HepG2 (cell line): ENCODE measurements at regions not wholly inside any gene's neighbourhood (a gene's known extent, or its start where the extent isn't known, plus 50 kb on each side); places are given as distances from the start of the nearest gene placed in this dataset.

Source experiments
- ATAC-seq: fragments of 200-7000 bp; cut with Tn5 transposase; 3 replicates; pipeline ENCODE4 v1.9.1; 2020; ENCODE audit warnings: mild to moderate bottlenecking, moderate library complexity
- BruUV-seq: library from RNA; stranded (reverse); fragments of 400-500 nt; replicated peaks from 2 replicates; lab custom pipeline; 2021; lab: Mats Ljungman, UMichigan
- CTCF ChIA-PET: fragments of 300-600 bp; formaldehyde crosslinking; extraction: SDS; loops from one replicate; lab custom pipeline; 2021; ENCODE audit warnings: low total read pairs, inconsistent platforms, low intra/inter-chr PET ratio; lab: Yijun Ruan, JAX
- POLR2A ChIA-PET: fragments of 350-600 bp; sonication (Branson Sonifier 250); formaldehyde crosslinking; loops from one replicate; lab custom pipeline; 2020; ENCODE audit warnings: antibody characterized with exemption, inconsistent platforms; lab: Yijun Ruan, JAX
- DNase-seq: peaks from one replicate; pipeline ENCODE4 v3.0.0-alpha.2; 2015; ENCODE audit warnings: low spot score
- FAIRE-seq: peaks from 3 replicates; lab custom pipeline; 2011; peaks lifted over from hg19 to GRCh38; lab: Jason Lieb, UNC
- H2AFZ ChIP-seq: one replicate; pipeline ENCODE4 v1.6.1; 2011; ENCODE audit warnings: low read length, inconsistent platforms
- H3K27ac ChIP-seq: fragments of 300-600 bp; 3 replicates; pipeline ENCODE4 v1.8.0; 2011; ENCODE audit warnings: mixed run types, mild to moderate bottlenecking, mixed read lengths, low read length, inconsistent platforms; ENCODE audit not compliant: insufficient read depth; ENCODE audit errors: extremely low read length
- H3K27me3 ChIP-seq, 2 experiments: fragments of 200-600 bp in 1 of 2; 2 replicates in 1 of 2; 3 replicates in 1 of 2; pipeline versions ENCODE4 v1.6.0 to v1.8.0; 2011; ENCODE audit warnings: low read length in 2 of 2, mild to moderate bottlenecking in 2 of 2, moderate library complexity in 2 of 2, inconsistent platforms in 1 of 2; ENCODE audit not compliant: insufficient read depth in 2 of 2, control insufficient read depth in 1 of 2
- H3K36me3 ChIP-seq, 2 experiments: fragments of 200-600 bp in 1 of 2; replicated peaks in 1 of 2; 2 replicates in 1 of 2; 3 replicates in 1 of 2; pipeline versions ENCODE4 v1.5.1 to v1.8.0; 2011; ENCODE audit warnings: low read length in 2 of 2, inconsistent platforms in 1 of 2; ENCODE audit not compliant: insufficient read depth in 2 of 2, control insufficient read depth in 1 of 2
- H3K4me1 ChIP-seq: 2 replicates; pipeline ENCODE4 v1.5.1; 2012; ENCODE audit warnings: low read length, inconsistent platforms; ENCODE audit not compliant: insufficient read depth
- H3K4me2 ChIP-seq: 2 replicates; pipeline ENCODE4 v1.6.0; 2011; ENCODE audit warnings: low read depth, low read length, inconsistent platforms
- H3K4me3 ChIP-seq, 3 experiments: fragments of 200-600 bp in 1 of 3; sonication (generic), shearing (Covaris generic) in 1 of 3; replicated peaks in 1 of 3; 2 replicates each; pipeline ENCODE4 v1.5.1; 2011 to 2016; ENCODE audit warnings: low read length in 3 of 3, inconsistent platforms in 2 of 3, low read depth in 2 of 3, mild to moderate bottlenecking in 2 of 3, control low read depth in 1 of 3, mixed read lengths in 1 of 3; ENCODE audit not compliant: insufficient read depth in 1 of 3
- H3K79me2 ChIP-seq: one replicate; pipeline ENCODE4 v1.6.1; 2011; ENCODE audit warnings: low read length, inconsistent platforms; ENCODE audit not compliant: insufficient read depth
- H3K9ac ChIP-seq: 2 replicates; pipeline ENCODE4 v1.6.0; 2011; ENCODE audit warnings: mild to moderate bottlenecking, low read depth, low read length, inconsistent platforms; ENCODE audit not compliant: insufficient read depth
- H3K9me3 ChIP-seq: 2 replicates; pipeline ENCODE4 v1.5.1; 2012; ENCODE audit warnings: mild to moderate bottlenecking, low read length
- H4K20me1 ChIP-seq: 2 replicates; pipeline ENCODE4 v1.6.0; 2011; ENCODE audit warnings: inconsistent platforms, mild to moderate bottlenecking, low read length, moderate library complexity; ENCODE audit not compliant: insufficient read depth
- HDAC2 ChIP-seq: sonication (generic); formaldehyde crosslinking; IDR thresholded peaks from 2 replicates; pipeline ENCODE4 v1.4.0; 2020; ENCODE audit warnings: missing genetic modification reagents
- HMG20A ChIP-seq: IDR thresholded peaks from 2 replicates; pipeline ENCODE4 v1.6.1; 2016; ENCODE audit warnings: borderline replicate concordance
- RFX3 ChIP-seq: IDR thresholded peaks from 2 replicates; pipeline ENCODE4 v1.6.1; 2016; ENCODE audit warnings: missing biosample characterization, missing genetic modification reagents
- SMAD3 ChIP-seq: sonication (generic); formaldehyde crosslinking; IDR thresholded peaks from 2 replicates; pipeline ENCODE4 v1.4.0; 2020; ENCODE audit warnings: missing genetic modification reagents
- TRAFD1 ChIP-seq: sonication (generic); formaldehyde crosslinking; IDR thresholded peaks from 2 replicates; pipeline ENCODE4 v1.5.1; 2020; ENCODE audit warnings: missing genetic modification reagents, mild to moderate bottlenecking, borderline replicate concordance
- YEATS4 ChIP-seq: sonication (generic); formaldehyde crosslinking; IDR thresholded peaks from 2 replicates; pipeline ENCODE4 v1.4.0; 2020; ENCODE audit warnings: missing genetic modification reagents, borderline replicate concordance
- ZNF333 ChIP-seq: sonication (generic); formaldehyde crosslinking; IDR thresholded peaks from 2 replicates; pipeline ENCODE4 v1.4.0; 2020; ENCODE audit warnings: mild to moderate bottlenecking, missing genetic modification reagents, borderline replicate concordance
- ZNF513 ChIP-seq: sonication (generic); formaldehyde crosslinking; conservative IDR thresholded peaks from 2 replicates; pipeline ENCODE4 v1.5.0; 2020; ENCODE audit warnings: missing genetic modification reagents
- ZNF646 ChIP-seq: sonication (generic); formaldehyde crosslinking; IDR thresholded peaks from 2 replicates; pipeline ENCODE4 v1.9.0; 2021; ENCODE audit warnings: mild to moderate bottlenecking, missing genetic modification reagents
- WGBS: methylation state at CpG from one replicate; pipeline ENCODE4 v1.1.6; 2017; ENCODE audit warnings: low lambda C conversion rate; 5-methylcytosine and 5-hydroxymethylcytosine counted together
- in situ Hi-C: cut with HindIII; loops from 2 replicates; pipeline ENCODE4 v1.10.0; 2017; ENCODE audit warnings: low pct_unique_long_range_greater_than_20kb; ENCODE audit not compliant: extremely low pct_ligation_motif_present
- intact Hi-C: fragments of 100-400 bp; cut with micrococcal nuclease; formaldehyde crosslinking; loops from one replicate; pipeline ENCODE4 v1.10.0; 2022; ENCODE audit not compliant: unreplicated experiment

DNA sequence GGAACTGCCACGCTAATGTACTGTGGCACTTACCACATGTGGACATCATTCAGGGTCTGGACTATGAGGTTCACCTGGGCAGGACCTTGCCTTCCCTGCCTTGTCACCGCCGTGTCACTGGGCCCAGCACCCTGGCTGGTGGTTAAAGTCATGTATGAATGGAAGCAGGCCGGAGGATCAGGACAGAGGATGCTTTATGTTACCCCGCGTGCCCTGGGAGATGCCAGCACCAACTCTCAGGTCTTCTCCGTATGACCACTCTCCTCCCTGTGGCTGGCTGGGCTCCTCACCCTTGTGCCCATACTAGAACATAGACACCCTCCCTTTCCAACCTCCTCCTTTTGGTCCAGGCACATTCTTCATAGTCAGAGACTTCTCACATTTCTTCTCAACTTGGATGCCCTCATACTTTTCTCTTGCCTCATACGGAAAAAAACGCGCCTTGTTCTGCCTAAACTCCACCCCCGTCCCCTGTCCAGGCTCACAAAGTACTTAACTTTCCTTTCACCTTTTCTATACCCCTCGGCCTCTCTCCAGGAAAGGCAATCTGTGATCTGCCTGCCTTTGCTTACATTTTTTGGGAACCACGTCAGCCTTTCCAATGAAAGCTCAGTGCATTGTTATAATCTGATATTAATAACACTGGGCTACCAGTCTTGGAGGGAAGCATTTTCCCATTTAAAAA is 240.0 kb downstream of the TEX36 start:
- H3K9me3 ChIP-seq = no peaks in the 10 kb centered on the region
- no peaks in the 10 kb centered on the region for H4K20me1 ChIP-seq
- peaks cover 0 to 9% of the 10 kb centered on the region in 2 experiments; a peak in 1 of 5 replicates for H3K27me3 ChIP-seq
- no peak overlapping the region for H3K9ac ChIP-seq
- TF ChIP-seq ZNF333 (CRISPR knock-in tag) = no peak
- no peak for TF ChIP-seq RFX3 (CRISPR knock-in tag)
- no peak for TF ChIP-seq HDAC2 (CRISPR knock-in tag)
- TF ChIP-seq HMG20A (CRISPR knock-in tag) = no peak
- no peak for TF ChIP-seq TRAFD1 (CRISPR knock-in tag)
- no peak for TF ChIP-seq YEATS4 (CRISPR knock-in tag)
- TF ChIP-seq ZNF513 = no peak
- TF ChIP-seq ZNF646 (CRISPR knock-in tag) = no peak
- no peak for TF ChIP-seq SMAD3 (CRISPR knock-in tag)
- in situ Hi-C loops (no loop called here), intact Hi-C loops (no loop called here)
- H3K36me3 ChIP-seq = no peaks in the 10 kb centered on the region
- H2AFZ ChIP-seq = no peak overlapping the region
- DNase-seq (no peak), ATAC-seq (no peak), FAIRE-seq (no peak)
- H3K4me1 ChIP-seq = no peaks in the 10 kb centered on the region
- ChIA-PET CTCF (no interaction called here), POLR2A (no interaction called here)
- BruUV-seq = no TSS peak
- H3K4me3 ChIP-seq = no peak overlapping the region
- H3K27ac ChIP-seq = no peak overlapping the region
- no peaks in the 10 kb centered on the region for H3K79me2 ChIP-seq
- no peak overlapping the region for H3K4me2 ChIP-seq
- WGBS = 18% methylated on average over 8 of the region's 13 CpGs
